ENCODE measurements at regions not wholly inside any gene's neighbourhood (a gene's known extent, or its start where the extent isn't known, plus 50 kb on each side); places are given as distances from the start of the nearest gene placed in this dataset.
"Not testable (repeated sequence)": the region's sequence is repeated elsewhere in the genome, so short reads cannot be mapped to it uniquely, and the experiment has no call there.

GRCh38 chr10:8306685-8307364 lies 252.3 kb downstream of the GATA3 start:
- H3K79me2 ChIP-seq (ENCODE audit: control insufficient read depth, insufficient read depth, low read length, unreplicated experiment): no peaks in the 10 kb centered on the region
- no peak overlapping the region for H2AFZ ChIP-seq (ENCODE audit: low read length, unreplicated experiment)
- H3K27me3 ChIP-seq (ENCODE audit: insufficient read depth, low read length): no peaks in the 10 kb centered on the region
- H3K4me1 ChIP-seq (ENCODE audit: control insufficient read depth, insufficient read depth, low read length, unreplicated experiment): no peaks in the 10 kb centered on the region
- H3K27ac ChIP-seq (ENCODE audit: low read depth, low read length): no peak overlapping the region
- no peak overlapping the region for H3K4me3 ChIP-seq (ENCODE audit: low read depth, low read length)
- H3K36me3 ChIP-seq (ENCODE audit: insufficient read depth, low read length): no peaks in the 10 kb centered on the region

- Histone ChIP-seq H3K4me3 (ENCODE audit: low read depth, low read length) (no peak overlapping the region), H3K27me3 (ENCODE audit: insufficient read depth, low read length) (0 out of 2 replicates have a peak, but pooled peaks cover 3% of the 10 kb centered on the region), H3K4me1 (ENCODE audit: control insufficient read depth, insufficient read depth, low read length, unreplicated experiment) (no peaks in the 10 kb centered on the region), H3K79me2 (ENCODE audit: control insufficient read depth, insufficient read depth, low read length, unreplicated experiment) (no peaks in the 10 kb centered on the region), H3K36me3 (ENCODE audit: insufficient read depth, low read length) (no peaks in the 10 kb centered on the region), H2AFZ (ENCODE audit: low read length, unreplicated experiment) (no peak overlapping the region), H3K27ac (ENCODE audit: low read depth, low read length) (no peak overlapping the region)
These were observed 256.4 kb downstream of the GATA3 start for GRCh38 chr10:8310930-8311329.

- H3K4me1 ChIP-seq (ENCODE audit: control insufficient read depth, insufficient read depth, low read length, unreplicated experiment): no peaks in the 10 kb centered on the region
- H3K4me3 ChIP-seq (ENCODE audit: low read depth, low read length): no peak overlapping the region
- no peaks in the 10 kb centered on the region for H3K79me2 ChIP-seq (ENCODE audit: control insufficient read depth, insufficient read depth, low read length, unreplicated experiment)
- no peak overlapping the region for H3K27ac ChIP-seq (ENCODE audit: low read depth, low read length)
- H3K27me3 ChIP-seq (ENCODE audit: insufficient read depth, low read length): 0 out of 2 replicates have a peak, but pooled peaks cover 3% of the 10 kb centered on the region
- no peaks in the 10 kb centered on the region for H3K36me3 ChIP-seq (ENCODE audit: insufficient read depth, low read length)
- H2AFZ ChIP-seq (ENCODE audit: low read length, unreplicated experiment): no peak overlapping the region
These were observed 257.1 kb downstream of the GATA3 start for GRCh38 chr10:8311526-8312070.

DNA sequence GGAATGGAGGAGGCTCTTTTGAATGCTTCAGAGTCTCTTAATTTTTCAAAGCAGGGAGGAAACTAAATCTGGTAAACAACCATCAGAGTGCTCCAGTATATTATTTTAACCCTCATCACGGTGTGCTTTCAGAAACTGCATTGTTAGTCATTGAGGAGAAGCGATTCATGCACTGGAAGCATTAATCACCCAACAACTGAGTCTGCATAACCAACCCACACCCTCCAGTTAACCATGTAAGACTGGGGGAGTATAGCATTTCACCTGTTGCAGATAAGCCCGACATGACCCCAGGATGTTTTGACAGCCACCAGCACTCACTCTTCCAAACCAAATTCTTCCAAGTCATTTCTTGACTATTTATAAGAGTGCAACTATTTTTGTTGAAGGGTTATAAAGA lies 257.6 kb downstream of the GATA3 start:
- Histone ChIP-seq H3K27me3 (ENCODE audit: insufficient read depth, low read length) (0 out of 2 replicates have a peak, but pooled peaks cover 3% of the 10 kb centered on the region), H3K79me2 (ENCODE audit: control insufficient read depth, insufficient read depth, low read length, unreplicated experiment) (no peaks in the 10 kb centered on the region), H3K36me3 (ENCODE audit: insufficient read depth, low read length) (no peaks in the 10 kb centered on the region), H2AFZ (ENCODE audit: low read length, unreplicated experiment) (no peak overlapping the region), H3K27ac (ENCODE audit: low read depth, low read length) (no peak overlapping the region), H3K4me1 (ENCODE audit: control insufficient read depth, insufficient read depth, low read length, unreplicated experiment) (no peaks in the 10 kb centered on the region), H3K4me3 (ENCODE audit: low read depth, low read length) (no peak overlapping the region)

GRCh38 chr10:8312781-8313180 lies 258.3 kb downstream of the GATA3 start:
- Histone ChIP-seq H2AFZ (ENCODE audit: low read length, unreplicated experiment) (no peak overlapping the region), H3K4me1 (ENCODE audit: control insufficient read depth, insufficient read depth, low read length, unreplicated experiment) (no peaks in the 10 kb centered on the region), H3K27me3 (ENCODE audit: insufficient read depth, low read length) (0 out of 2 replicates have a peak, but pooled peaks cover 3% of the 10 kb centered on the region), H3K4me3 (ENCODE audit: low read depth, low read length) (no peak overlapping the region), H3K36me3 (ENCODE audit: insufficient read depth, low read length) (no peaks in the 10 kb centered on the region), H3K79me2 (ENCODE audit: control insufficient read depth, insufficient read depth, low read length, unreplicated experiment) (no peaks in the 10 kb centered on the region), H3K27ac (ENCODE audit: low read depth, low read length) (no peak overlapping the region)

DNA sequence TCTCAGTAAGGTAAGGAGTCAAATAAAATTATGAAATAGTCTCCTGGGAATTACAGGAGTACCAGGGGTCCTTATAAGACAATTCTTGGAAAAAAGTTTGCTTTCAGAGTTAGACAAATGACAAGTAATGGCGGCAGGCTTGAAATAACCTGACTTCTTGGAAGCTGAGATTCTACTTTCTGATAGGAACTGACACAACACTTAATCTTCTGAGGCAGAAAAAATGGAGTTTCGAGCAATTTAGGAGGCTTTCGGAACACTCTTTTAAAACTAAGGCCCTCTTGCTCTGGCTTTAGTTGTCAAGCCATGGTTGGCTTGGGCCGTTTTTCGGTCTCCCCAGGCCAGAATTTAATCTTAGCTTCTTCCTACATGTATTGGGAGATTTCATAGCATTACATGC lies 260.0 kb downstream of the GATA3 start:
- Histone ChIP-seq H3K27ac (ENCODE audit: low read depth, low read length) (no peak overlapping the region), H3K79me2 (ENCODE audit: control insufficient read depth, insufficient read depth, low read length, unreplicated experiment) (no peaks in the 10 kb centered on the region), H2AFZ (ENCODE audit: low read length, unreplicated experiment) (no peak overlapping the region), H3K4me1 (ENCODE audit: control insufficient read depth, insufficient read depth, low read length, unreplicated experiment) (no peaks in the 10 kb centered on the region), H3K36me3 (ENCODE audit: insufficient read depth, low read length) (no peaks in the 10 kb centered on the region), H3K27me3 (ENCODE audit: insufficient read depth, low read length) (0 out of 2 replicates have a peak, but pooled peaks cover 3% of the 10 kb centered on the region), H3K4me3 (ENCODE audit: low read depth, low read length) (no peak overlapping the region)

DNA sequence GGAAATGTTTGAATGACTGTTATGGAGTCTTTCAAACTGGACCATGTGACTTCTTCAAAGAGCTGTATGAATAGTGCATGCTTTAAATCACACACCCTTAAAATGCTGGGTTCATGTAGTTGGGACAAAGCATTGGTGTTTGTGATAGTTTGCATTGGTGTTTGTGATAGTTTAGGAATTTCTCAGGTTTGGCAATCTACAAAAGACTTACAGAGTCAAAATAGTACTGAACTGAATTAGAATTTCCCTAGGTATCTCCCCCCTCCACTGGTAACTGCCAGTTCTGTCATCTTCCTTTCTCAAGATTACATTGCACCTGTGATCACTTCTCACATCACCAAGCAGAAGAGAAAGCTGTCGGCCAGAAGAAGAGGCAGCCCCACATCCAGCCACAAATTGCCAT lies 261.1 kb downstream of the GATA3 start:
- no peaks in the 10 kb centered on the region for H3K36me3 ChIP-seq (ENCODE audit: insufficient read depth, low read length)
- no peak overlapping the region for H3K27ac ChIP-seq (ENCODE audit: low read depth, low read length)

GRCh38 chr10:8316284-8316683 lies 261.8 kb downstream of the GATA3 start:
- H3K36me3 ChIP-seq (ENCODE audit: insufficient read depth, low read length): no peaks in the 10 kb centered on the region
- no peak overlapping the region for H2AFZ ChIP-seq (ENCODE audit: low read length, unreplicated experiment)
- H3K27ac ChIP-seq (ENCODE audit: low read depth, low read length): no peak overlapping the region
- no peaks in the 10 kb centered on the region for H3K4me1 ChIP-seq (ENCODE audit: control insufficient read depth, insufficient read depth, low read length, unreplicated experiment)
- no peak overlapping the region for H3K4me3 ChIP-seq (ENCODE audit: low read depth, low read length)
- H3K79me2 ChIP-seq (ENCODE audit: control insufficient read depth, insufficient read depth, low read length, unreplicated experiment): no peaks in the 10 kb centered on the region
- 0 out of 2 replicates have a peak, but pooled peaks cover 3% of the 10 kb centered on the region for H3K27me3 ChIP-seq (ENCODE audit: insufficient read depth, low read length)

More for the DNA sequence above, 261.1 kb downstream of the GATA3 start:
- no peaks in the 10 kb centered on the region for H3K79me2 ChIP-seq (ENCODE audit: control insufficient read depth, insufficient read depth, low read length, unreplicated experiment)
- no peak overlapping the region for H2AFZ ChIP-seq (ENCODE audit: low read length, unreplicated experiment)
- H3K4me3 ChIP-seq (ENCODE audit: low read depth, low read length): no peak overlapping the region
- 0 out of 2 replicates have a peak, but pooled peaks cover 3% of the 10 kb centered on the region for H3K27me3 ChIP-seq (ENCODE audit: insufficient read depth, low read length)
- H3K4me1 ChIP-seq (ENCODE audit: control insufficient read depth, insufficient read depth, low read length, unreplicated experiment): no peaks in the 10 kb centered on the region

GRCh38 chr10:8318429-8318828 lies 263.9 kb downstream of the GATA3 start:
- not testable (repeated sequence) for H3K4me1 ChIP-seq (ENCODE audit: control insufficient read depth, insufficient read depth, low read length, unreplicated experiment); H3K36me3 ChIP-seq (ENCODE audit: insufficient read depth, low read length); H3K79me2 ChIP-seq (ENCODE audit: control insufficient read depth, insufficient read depth, low read length, unreplicated experiment); H3K27ac ChIP-seq (ENCODE audit: low read depth, low read length); H3K27me3 ChIP-seq (ENCODE audit: insufficient read depth, low read length); H3K4me3 ChIP-seq (ENCODE audit: low read depth, low read length); H2AFZ ChIP-seq (ENCODE audit: low read length, unreplicated experiment)

- Histone ChIP-seq H3K27me3 (ENCODE audit: insufficient read depth, low read length) (no peaks in the 10 kb centered on the region), H3K79me2 (ENCODE audit: control insufficient read depth, insufficient read depth, low read length, unreplicated experiment) (no peaks in the 10 kb centered on the region), H3K27ac (ENCODE audit: low read depth, low read length) (no peak overlapping the region), H3K4me1 (ENCODE audit: control insufficient read depth, insufficient read depth, low read length, unreplicated experiment) (no peaks in the 10 kb centered on the region), H2AFZ (ENCODE audit: low read length, unreplicated experiment) (no peak overlapping the region), H3K36me3 (ENCODE audit: insufficient read depth, low read length) (no peaks in the 10 kb centered on the region), H3K4me3 (ENCODE audit: low read depth, low read length) (no peak overlapping the region)
These were observed 264.5 kb downstream of the GATA3 start for GRCh38 chr10:8318956-8319355.

DNA sequence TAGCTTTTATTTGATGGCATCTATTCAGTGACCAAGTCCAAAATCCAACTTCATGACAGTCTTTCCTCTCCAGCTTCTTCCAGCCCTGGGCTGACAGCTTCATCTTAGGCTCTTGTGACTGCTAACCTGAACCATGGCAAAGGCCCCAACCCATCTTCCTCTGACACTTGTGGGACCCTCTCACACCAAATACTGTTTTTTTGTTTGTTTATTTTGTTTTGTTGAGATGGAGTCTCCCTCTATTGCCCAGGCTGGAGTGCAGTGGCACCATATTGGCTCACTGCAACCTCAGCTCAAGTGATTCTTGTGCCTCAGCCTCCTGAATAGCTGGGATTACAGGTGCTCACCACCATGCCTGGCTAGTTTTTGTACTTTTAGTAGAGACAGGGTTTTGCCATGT lies 265.2 kb downstream of the GATA3 start:
- H3K27ac ChIP-seq (ENCODE audit: low read depth, low read length): no peak overlapping the region
- no peak overlapping the region for H2AFZ ChIP-seq (ENCODE audit: low read length, unreplicated experiment)
- no peaks in the 10 kb centered on the region for H3K79me2 ChIP-seq (ENCODE audit: control insufficient read depth, insufficient read depth, low read length, unreplicated experiment)
- no peaks in the 10 kb centered on the region for H3K36me3 ChIP-seq (ENCODE audit: insufficient read depth, low read length)
- H3K4me1 ChIP-seq (ENCODE audit: control insufficient read depth, insufficient read depth, low read length, unreplicated experiment): no peaks in the 10 kb centered on the region
- H3K27me3 ChIP-seq (ENCODE audit: insufficient read depth, low read length): no peaks in the 10 kb centered on the region
- H3K4me3 ChIP-seq (ENCODE audit: low read depth, low read length): no peak overlapping the region
